Endothelial cell (in vitro differentiated cells): ENCODE measurements at regions not wholly inside any gene's neighbourhood (a gene's known extent, or its start where the extent isn't known, plus 50 kb on each side); places are given as distances from the start of the nearest gene placed in this dataset.

ENCODE experiments used
- DNase-seq: peaks from one replicate; pipeline ENCODE4 v3.0.0; 2021; ENCODE audit warnings: low spot score
- H3K27ac Mint-ChIP-seq: one replicate; pipeline ENCODE4 v1.8.0; 2021; ENCODE audit warnings: mixed read lengths, inconsistent platforms; ENCODE audit not compliant: unreplicated experiment
- H3K27me3 Mint-ChIP-seq: one replicate; pipeline ENCODE4 v1.8.0; 2021; ENCODE audit warnings: mild to moderate bottlenecking, moderate library complexity, mixed read lengths, inconsistent platforms; ENCODE audit not compliant: unreplicated experiment
- H3K36me3 Mint-ChIP-seq: one replicate; pipeline ENCODE4 v1.8.0; 2021; ENCODE audit warnings: mild to moderate bottlenecking, low read depth, mixed read lengths, inconsistent platforms; ENCODE audit not compliant: unreplicated experiment
- H3K4me1 Mint-ChIP-seq: one replicate; pipeline ENCODE4 v1.8.0; 2021; ENCODE audit warnings: mild to moderate bottlenecking, mixed read lengths, inconsistent platforms; ENCODE audit not compliant: unreplicated experiment
- H3K4me3 Mint-ChIP-seq: one replicate; pipeline ENCODE4 v1.8.0; 2021; ENCODE audit warnings: mild to moderate bottlenecking, mixed read lengths, inconsistent platforms; ENCODE audit not compliant: unreplicated experiment
- H3K9me3 Mint-ChIP-seq: one replicate; pipeline ENCODE4 v1.8.0; 2021; ENCODE audit warnings: mixed read lengths, inconsistent platforms; ENCODE audit not compliant: unreplicated experiment
- TF ChIP-seq, protein P1 (sequence below): fragments of 200-600 bp; sonication (generic); IDR thresholded peaks from one replicate; pipeline ENCODE4 v1.5.0; 2021; ENCODE audit warnings: antibody characterized with exemption; ENCODE audit not compliant: unreplicated experiment

- no peaks in the 10 kb centered on the region for H3K9me3 Mint-ChIP-seq
- H3K36me3 Mint-ChIP-seq = no peaks in the 10 kb centered on the region
- no peak for DNase-seq
- peaks cover 3% of the 10 kb centered on the region for H3K27me3 Mint-ChIP-seq
- no peak overlapping the region for H3K27ac Mint-ChIP-seq
- H3K4me3 Mint-ChIP-seq = no peak overlapping the region
- TF ChIP-seq, protein P1, sequence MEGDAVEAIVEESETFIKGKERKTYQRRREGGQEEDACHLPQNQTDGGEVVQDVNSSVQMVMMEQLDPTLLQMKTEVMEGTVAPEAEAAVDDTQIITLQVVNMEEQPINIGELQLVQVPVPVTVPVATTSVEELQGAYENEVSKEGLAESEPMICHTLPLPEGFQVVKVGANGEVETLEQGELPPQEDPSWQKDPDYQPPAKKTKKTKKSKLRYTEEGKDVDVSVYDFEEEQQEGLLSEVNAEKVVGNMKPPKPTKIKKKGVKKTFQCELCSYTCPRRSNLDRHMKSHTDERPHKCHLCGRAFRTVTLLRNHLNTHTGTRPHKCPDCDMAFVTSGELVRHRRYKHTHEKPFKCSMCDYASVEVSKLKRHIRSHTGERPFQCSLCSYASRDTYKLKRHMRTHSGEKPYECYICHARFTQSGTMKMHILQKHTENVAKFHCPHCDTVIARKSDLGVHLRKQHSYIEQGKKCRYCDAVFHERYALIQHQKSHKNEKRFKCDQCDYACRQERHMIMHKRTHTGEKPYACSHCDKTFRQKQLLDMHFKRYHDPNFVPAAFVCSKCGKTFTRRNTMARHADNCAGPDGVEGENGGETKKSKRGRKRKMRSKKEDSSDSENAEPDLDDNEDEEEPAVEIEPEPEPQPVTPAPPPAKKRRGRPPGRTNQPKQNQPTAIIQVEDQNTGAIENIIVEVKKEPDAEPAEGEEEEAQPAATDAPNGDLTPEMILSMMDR = no peak
- no peaks in the 10 kb centered on the region for H3K4me1 Mint-ChIP-seq
Measured at GRCh38 chr18:4821801-4822200, 366.7 kb upstream of the DLGAP1 start.

DNA sequence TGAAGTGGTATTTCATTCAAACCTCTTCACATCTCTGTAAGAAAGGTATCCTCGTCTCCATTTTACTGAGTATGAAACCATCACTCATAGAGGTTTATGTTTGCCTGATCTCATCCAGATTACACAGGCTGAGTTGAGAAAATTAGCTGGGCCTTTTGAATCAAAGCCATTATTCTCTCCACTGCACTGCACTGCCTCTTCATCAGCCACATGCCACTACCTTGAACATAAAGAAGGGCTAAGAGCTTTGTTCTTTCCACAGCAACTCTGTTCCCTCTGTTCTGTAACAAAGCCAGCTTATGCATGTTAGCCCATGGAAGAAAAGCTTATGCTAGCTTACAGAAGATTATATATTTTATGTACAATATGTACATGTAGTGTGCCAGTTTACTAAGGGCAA is 362.6 kb upstream of the DLGAP1 start:
- Mint-ChIP-seq H3K9me3 (no peaks in the 10 kb centered on the region), H3K4me3 (no peak overlapping the region), H3K27ac (no peak overlapping the region), H3K27me3 (peaks cover 3% of the 10 kb centered on the region), H3K4me1 (no peaks in the 10 kb centered on the region), H3K36me3 (no peaks in the 10 kb centered on the region)
- DNase-seq = no peak
- TF ChIP-seq, protein P1 = no peak

- Mint-ChIP-seq H3K9me3 (no peaks in the 10 kb centered on the region), H3K27ac (no peak overlapping the region), H3K4me3 (no peak overlapping the region), H3K36me3 (no peaks in the 10 kb centered on the region), H3K4me1 (no peaks in the 10 kb centered on the region), H3K27me3 (no peaks in the 10 kb centered on the region)
- TF ChIP-seq, protein P1 = no peak
- no peak for DNase-seq
Measured at GRCh38 chr18:4813708-4814107, 358.6 kb upstream of the DLGAP1 start.

GRCh38 chr18:4808891-4809290 is 353.8 kb upstream of the DLGAP1 start:
- H3K4me1 Mint-ChIP-seq = no peaks in the 10 kb centered on the region
- no peaks in the 10 kb centered on the region for H3K27me3 Mint-ChIP-seq
- no peak overlapping the region for H3K27ac Mint-ChIP-seq
- no peaks in the 10 kb centered on the region for H3K36me3 Mint-ChIP-seq
- no peaks in the 10 kb centered on the region for H3K9me3 Mint-ChIP-seq
- TF ChIP-seq, protein P1 = no peak
- DNase-seq = no peak
- no peak overlapping the region for H3K4me3 Mint-ChIP-seq

DNA sequence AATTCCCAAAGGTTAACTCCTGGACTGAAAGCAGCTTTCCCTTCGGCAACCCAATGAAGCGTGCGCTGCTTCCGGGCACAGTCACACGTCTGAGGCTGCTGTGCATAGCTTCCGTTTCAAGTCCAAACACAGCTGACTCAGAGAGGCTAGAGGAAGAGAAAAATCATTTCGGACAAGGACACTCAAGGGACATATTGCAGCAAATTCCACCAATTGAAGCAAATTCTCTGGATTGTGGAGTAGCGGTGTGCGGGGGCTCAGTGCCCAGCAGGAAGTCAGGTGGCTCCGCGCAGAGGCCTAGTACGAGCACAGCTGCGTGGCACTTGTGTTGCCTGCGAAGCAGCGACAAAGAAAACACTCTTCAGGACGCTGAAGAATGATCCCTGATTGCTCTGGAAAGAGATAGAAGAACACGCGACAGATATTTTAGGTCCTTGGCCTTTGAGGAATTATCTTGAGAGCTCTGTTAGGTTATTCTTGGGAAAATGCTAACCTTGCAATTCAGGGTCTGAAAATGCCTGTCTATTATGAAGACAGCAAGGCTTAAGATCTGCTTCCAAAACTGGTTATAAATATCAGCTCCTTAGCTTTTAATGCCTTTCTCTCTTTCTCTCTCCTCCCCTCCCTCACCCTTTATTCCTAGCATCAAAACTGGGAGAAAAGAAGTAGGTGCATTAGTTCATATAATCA is 352.6 kb upstream of the DLGAP1 start:
- no peak for DNase-seq
- TF ChIP-seq, protein P1 = no peak
- peaks cover 2% of the 10 kb centered on the region for H3K27me3 Mint-ChIP-seq
- no peak overlapping the region for H3K4me3 Mint-ChIP-seq
- H3K27ac Mint-ChIP-seq = no peak overlapping the region
- peaks cover 5% of the 10 kb centered on the region for H3K36me3 Mint-ChIP-seq
- H3K4me1 Mint-ChIP-seq = no peaks in the 10 kb centered on the region
- H3K9me3 Mint-ChIP-seq = peaks cover 5% of the 10 kb centered on the region
